ENCODE measurements at regions not wholly inside any gene's neighbourhood (a gene's known extent, or its start where the extent isn't known, plus 50 kb on each side); places are given as distances from the start of the nearest gene placed in this dataset.

DNA sequence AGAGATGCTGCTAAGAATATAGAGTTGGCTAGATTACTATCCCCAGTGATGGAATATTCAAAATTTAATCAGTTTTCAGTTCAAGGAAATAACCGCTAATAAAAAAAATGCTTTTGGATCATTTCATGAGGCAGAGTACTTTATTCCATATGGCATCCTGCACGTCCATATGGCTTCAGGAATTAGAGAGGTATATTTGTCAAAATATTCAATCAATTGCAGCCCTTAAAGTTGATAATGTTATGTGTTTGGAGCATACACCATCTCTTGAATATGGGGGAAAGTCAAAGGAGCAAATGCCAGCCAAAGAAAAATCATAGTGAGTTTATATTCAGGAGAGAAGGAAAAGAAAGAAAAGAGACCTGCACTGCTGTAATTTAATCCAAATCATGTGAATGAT is 266.4 kb downstream of the TMEM182 start:
- no peak for DNase-seq (ENCODE audit: low spot score)
